HCT116 (cell line): ENCODE measurements at regions not wholly inside any gene's neighbourhood (a gene's known extent, or its start where the extent isn't known, plus 50 kb on each side); places are given as distances from the start of the nearest gene placed in this dataset.

Experiments
- CEBPB ChIP-seq: IDR thresholded peaks from 2 replicates; pipeline ENCODE4 v1.6.1; 2012; ENCODE audit warnings: low read depth
- JUND ChIP-seq: IDR thresholded peaks from 2 replicates; pipeline ENCODE4 v1.6.1; 2012
- POLR2A ChIP-seq: IDR thresholded peaks from 2 replicates; pipeline ENCODE4 v1.7.0; 2011; ENCODE audit warnings: borderline replicate concordance; ENCODE audit not compliant: insufficient read depth, insufficient read length; ENCODE audit errors: extremely low read depth
- POLR2AphosphoS5 ChIP-seq: IDR thresholded peaks from 2 replicates; pipeline ENCODE4 v1.6.1; 2011; ENCODE audit warnings: mild to moderate bottlenecking, low read depth, low read length, moderate library complexity
- YY1 ChIP-seq: IDR thresholded peaks from 2 replicates; pipeline ENCODE4 v1.6.1; 2011; ENCODE audit warnings: low read length, low read depth, moderate library complexity, mild to moderate bottlenecking; ENCODE audit not compliant: insufficient replicate concordance; ENCODE audit errors: extremely low read depth
- TF ChIP-seq, protein P1 (sequence below), 3 experiments: fragments of 200-600 bp in 1 of 3; sonication (generic) in 1 of 3; IDR thresholded peaks in 2 of 3; conservative IDR thresholded peaks in 1 of 3; 2 replicates each; pipeline ENCODE4 v1.5.1; 2012 to 2017; ENCODE audit warnings: low read depth in 2 of 3, low read length in 2 of 3, antibody characterized with exemption in 1 of 3, borderline replicate concordance in 1 of 3, control low read depth in 1 of 3, mild to moderate bottlenecking in 1 of 3, mixed read lengths in 1 of 3, mixed run types in 1 of 3, moderate library complexity in 1 of 3; ENCODE audit not compliant: insufficient read depth in 1 of 3

DNA sequence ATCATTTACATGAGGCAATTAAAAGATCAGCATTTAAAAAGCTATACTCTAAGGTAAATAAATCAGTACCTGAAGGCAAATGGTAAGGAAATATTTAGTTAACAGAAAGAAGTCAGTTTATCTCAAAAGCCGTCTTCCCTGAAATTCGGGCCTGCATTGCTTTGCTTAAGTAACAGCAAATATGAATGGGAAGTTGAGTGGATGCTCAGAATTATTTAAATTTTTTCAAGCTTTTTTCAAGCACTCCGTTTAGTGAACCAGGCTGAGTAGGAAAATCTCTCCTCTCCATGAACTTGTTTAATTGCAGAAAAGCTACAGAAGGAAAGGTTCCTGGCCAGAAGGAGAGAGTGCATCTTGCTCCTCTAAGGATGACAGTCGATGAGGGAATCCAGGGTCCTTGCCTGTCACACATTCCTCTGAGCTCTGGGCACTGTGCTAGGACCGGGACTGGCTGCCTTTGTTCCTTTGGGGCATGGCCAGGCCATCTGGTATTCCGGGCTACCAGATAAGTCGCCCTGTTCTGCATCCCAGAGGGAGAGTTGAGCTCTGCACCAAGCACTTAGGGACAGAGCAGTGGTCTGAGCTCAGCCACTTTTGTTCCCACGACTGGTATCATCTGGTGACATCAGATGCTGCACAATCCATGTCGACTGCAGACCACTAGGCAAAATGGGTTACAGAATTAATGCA lies 77.6 kb downstream of the RIN2 start:
- no peak for TF ChIP-seq POLR2AphosphoS5
- TF ChIP-seq POLR2A = no peak
- no peak for TF ChIP-seq YY1
- TF ChIP-seq, protein P1, sequence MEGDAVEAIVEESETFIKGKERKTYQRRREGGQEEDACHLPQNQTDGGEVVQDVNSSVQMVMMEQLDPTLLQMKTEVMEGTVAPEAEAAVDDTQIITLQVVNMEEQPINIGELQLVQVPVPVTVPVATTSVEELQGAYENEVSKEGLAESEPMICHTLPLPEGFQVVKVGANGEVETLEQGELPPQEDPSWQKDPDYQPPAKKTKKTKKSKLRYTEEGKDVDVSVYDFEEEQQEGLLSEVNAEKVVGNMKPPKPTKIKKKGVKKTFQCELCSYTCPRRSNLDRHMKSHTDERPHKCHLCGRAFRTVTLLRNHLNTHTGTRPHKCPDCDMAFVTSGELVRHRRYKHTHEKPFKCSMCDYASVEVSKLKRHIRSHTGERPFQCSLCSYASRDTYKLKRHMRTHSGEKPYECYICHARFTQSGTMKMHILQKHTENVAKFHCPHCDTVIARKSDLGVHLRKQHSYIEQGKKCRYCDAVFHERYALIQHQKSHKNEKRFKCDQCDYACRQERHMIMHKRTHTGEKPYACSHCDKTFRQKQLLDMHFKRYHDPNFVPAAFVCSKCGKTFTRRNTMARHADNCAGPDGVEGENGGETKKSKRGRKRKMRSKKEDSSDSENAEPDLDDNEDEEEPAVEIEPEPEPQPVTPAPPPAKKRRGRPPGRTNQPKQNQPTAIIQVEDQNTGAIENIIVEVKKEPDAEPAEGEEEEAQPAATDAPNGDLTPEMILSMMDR (IDR thresholded peaks at IDR 0.05 in 2 of 3, conservative IDR thresholded peaks at IDR 0.05 in 1 of 3; ENCODE audit: borderline replicate concordance in 1 of 3, insufficient read depth in 1 of 3, low read depth in 2 of 3, low read length in 2 of 3) = no peak
- TF ChIP-seq CEBPB = no peak
- no peak for TF ChIP-seq JUND
